Thymus (tissue), 11 donors: ENCODE measurements at regions not wholly inside any gene's neighbourhood (a gene's known extent, or its start where the extent isn't known, plus 50 kb on each side); places are given as distances from the start of the nearest gene placed in this dataset.

Experiments
- DNase-seq, 9 donors: peaks; one replicate each; pipeline ENCODE4 v3.0.0-alpha.2; 2013; ENCODE audit warnings: low spot score in 9 of 9, low read depth in 6 of 9, missing footprints in 1 of 9
- H3K27ac ChIP-seq, 2 donors: one replicate each; pipeline ENCODE4 v1.5.1; 2013; ENCODE audit warnings: control low read depth in 1 of 2, low read depth in 1 of 2, low read length in 1 of 2, mild to moderate bottlenecking in 1 of 2, moderate library complexity in 1 of 2
- H3K27me3 ChIP-seq, 2 donors: one replicate each; pipeline ENCODE4 v1.5.1; 2013; ENCODE audit warnings: low read length in 1 of 2; ENCODE audit not compliant: control insufficient read depth in 2 of 2, insufficient read depth in 1 of 2
- H3K36me3 ChIP-seq, 2 donors: one replicate each; pipeline ENCODE4 v1.5.1; 2013; ENCODE audit warnings: low read length in 1 of 2, mild to moderate bottlenecking in 1 of 2, moderate library complexity in 1 of 2; ENCODE audit not compliant: control insufficient read depth in 2 of 2, insufficient read depth in 2 of 2
- H3K4me1 ChIP-seq, 2 donors: one replicate each; pipeline ENCODE4 v1.5.1; 2013; ENCODE audit warnings: low read length in 2 of 2; ENCODE audit not compliant: control insufficient read depth in 2 of 2, insufficient read depth in 2 of 2
- H3K4me3 ChIP-seq, 2 donors: one replicate each; pipeline ENCODE4 v1.5.1; 2013; ENCODE audit warnings: low read length in 2 of 2, control low read depth in 1 of 2, mild to moderate bottlenecking in 1 of 2
- H3K9me3 ChIP-seq, 2 donors: one replicate each; pipeline ENCODE4 v1.5.1; 2013; ENCODE audit warnings: low read length in 1 of 2, mild to moderate bottlenecking in 1 of 2; ENCODE audit not compliant: control insufficient read depth in 2 of 2, insufficient read depth in 1 of 2
- WGBS: extraction: QIAGEN DNeasy Blood & Tissue Kit; methylation state at CpG from one replicate; pipeline ENCODE4 v1.1.7; 2013; 5-methylcytosine and 5-hydroxymethylcytosine counted together
- donor health status: healthy.

GRCh38 chr4:158020176-158020575 is 152.6 kb downstream of the GASK1B start:
- no peak for DNase-seq
- Histone ChIP-seq H3K9me3 (no peaks in the 10 kb centered on the region), H3K36me3 (no peaks in the 10 kb centered on the region), H3K4me1 (no peaks in the 10 kb centered on the region), H3K4me3 (no peak overlapping the region), H3K27me3 (no peaks in the 10 kb centered on the region), H3K27ac (no peak overlapping the region)

DNA sequence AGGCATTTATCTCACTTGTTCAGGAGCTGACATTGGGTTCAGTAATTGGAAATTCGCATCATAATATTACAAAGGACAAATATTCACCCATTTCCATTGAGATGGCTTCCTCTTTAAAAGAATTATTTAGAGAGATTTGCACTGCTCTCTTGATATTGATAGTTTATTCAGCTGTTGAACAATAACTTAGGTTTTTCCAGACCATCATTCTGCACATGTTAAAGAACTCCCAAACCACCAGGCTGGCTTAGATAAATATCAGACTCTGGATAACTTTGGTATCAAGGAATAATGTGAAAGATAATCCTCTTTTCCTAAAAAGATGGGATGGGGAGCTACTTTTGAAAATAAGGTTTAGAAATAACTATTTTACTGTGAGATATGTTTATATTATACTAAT is 154.0 kb downstream of the GASK1B start:
- Histone ChIP-seq H3K27me3 (no peaks in the 10 kb centered on the region), H3K36me3 (no peaks in the 10 kb centered on the region), H3K4me3 (no peak overlapping the region), H3K9me3 (no peaks in the 10 kb centered on the region), H3K4me1 (no peaks in the 10 kb centered on the region), H3K27ac (no peak overlapping the region)
- DNase-seq, result no peak
- 96% methylated on average over 1 of the region's 1 CpG for WGBS

- no peak overlapping the region for H3K27ac ChIP-seq
- no peaks in the 10 kb centered on the region for H3K36me3 ChIP-seq
- no peak for DNase-seq
- no peak overlapping the region for H3K4me3 ChIP-seq
- H3K9me3 ChIP-seq, result no peaks in the 10 kb centered on the region
- H3K4me1 ChIP-seq, result no peaks in the 10 kb centered on the region
- 92% methylated on average over 1 of the region's 1 CpG for WGBS
- no peaks in the 10 kb centered on the region for H3K27me3 ChIP-seq
These were observed 154.5 kb downstream of the GASK1B start for GRCh38 chr4:158018221-158018830.

DNA sequence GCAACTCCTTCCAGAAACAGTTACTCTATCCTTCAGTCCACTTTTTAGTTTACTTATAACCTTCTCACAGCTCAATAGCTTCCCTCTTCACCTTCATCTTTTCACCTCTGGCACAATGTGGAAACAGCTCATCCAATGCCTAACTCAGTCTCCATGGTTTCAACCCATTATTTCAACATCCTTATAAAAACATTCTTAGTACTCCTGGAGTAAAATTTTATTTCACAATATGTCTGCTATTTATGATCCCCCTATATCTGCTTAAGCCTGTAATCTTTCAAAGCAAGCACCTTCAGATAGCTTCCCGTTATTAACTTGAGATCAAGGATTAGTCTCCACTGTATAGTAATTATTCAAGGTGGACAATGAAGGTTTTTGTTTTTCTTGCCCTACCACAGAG is 156.3 kb downstream of the GASK1B start:
- Histone ChIP-seq H3K27ac (no peak overlapping the region), H3K4me1 (no peaks in the 10 kb centered on the region), H3K4me3 (no peak overlapping the region), H3K9me3 (no peaks in the 10 kb centered on the region), H3K27me3 (no peaks in the 10 kb centered on the region), H3K36me3 (no peaks in the 10 kb centered on the region)
- DNase-seq, result no peak
- 99% methylated on average over 1 of the region's 1 CpG for WGBS

DNA sequence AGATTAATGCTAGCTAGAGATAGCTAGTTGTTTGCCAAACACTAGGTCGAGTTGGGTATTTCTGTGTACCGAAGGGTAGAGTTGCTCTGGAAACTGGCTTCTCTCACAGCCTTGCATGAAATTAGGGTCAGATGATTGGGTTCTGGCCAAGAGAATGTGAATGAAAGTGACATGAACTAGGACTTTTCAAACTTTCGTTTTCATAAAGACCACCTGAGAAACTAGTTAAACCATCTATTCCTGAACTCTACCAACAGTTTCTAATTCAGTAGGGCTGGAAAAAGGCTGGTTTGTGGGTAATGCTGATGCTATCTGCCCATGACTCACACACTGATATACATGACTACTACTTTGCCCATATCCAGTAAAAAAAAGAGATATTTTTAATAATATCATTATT is 157.6 kb downstream of the GASK1B start:
- 91% methylated on average over 3 of the region's 3 CpGs for WGBS
- H3K9me3 ChIP-seq, result no peaks in the 10 kb centered on the region
- no peak overlapping the region for H3K4me3 ChIP-seq
- no peaks in the 10 kb centered on the region for H3K27me3 ChIP-seq
- no peak for DNase-seq
- H3K27ac ChIP-seq, result no peak overlapping the region
- no peaks in the 10 kb centered on the region for H3K4me1 ChIP-seq
- no peaks in the 10 kb centered on the region for H3K36me3 ChIP-seq

GRCh38 chr4:158013858-158014257 is 159.0 kb downstream of the GASK1B start:
- Histone ChIP-seq H3K4me3 (no peak overlapping the region), H3K4me1 (no peaks in the 10 kb centered on the region), H3K36me3 (no peaks in the 10 kb centered on the region), H3K9me3 (no peaks in the 10 kb centered on the region), H3K27ac (no peak overlapping the region), H3K27me3 (no peaks in the 10 kb centered on the region)
- DNase-seq, result no peak

- Histone ChIP-seq H3K9me3 (no peaks in the 10 kb centered on the region), H3K27me3 (no peaks in the 10 kb centered on the region), H3K4me1 (no peaks in the 10 kb centered on the region), H3K4me3 (no peak overlapping the region), H3K27ac (no peak overlapping the region), H3K36me3 (no peaks in the 10 kb centered on the region)
- WGBS, result 92% methylated on average over 5 of the region's 5 CpGs
- no peak for DNase-seq
These were observed 162.5 kb downstream of the GASK1B start for GRCh38 chr4:158010361-158010760.

- no peak for DNase-seq
- no peaks in the 10 kb centered on the region for H3K9me3 ChIP-seq
- no peaks in the 10 kb centered on the region for H3K4me1 ChIP-seq
- H3K4me3 ChIP-seq, result no peak overlapping the region
- H3K27ac ChIP-seq, result no peak overlapping the region
- WGBS, result 93% methylated on average over 6 of the region's 6 CpGs
- no peaks in the 10 kb centered on the region for H3K36me3 ChIP-seq
- H3K27me3 ChIP-seq, result no peaks in the 10 kb centered on the region
These were observed 164.1 kb downstream of the GASK1B start for GRCh38 chr4:158008551-158009218.

GRCh38 chr4:158007566-158007965 is 165.3 kb downstream of the GASK1B start:
- Histone ChIP-seq H3K9me3 (no peaks in the 10 kb centered on the region), H3K27me3 (no peaks in the 10 kb centered on the region), H3K4me1 (no peaks in the 10 kb centered on the region), H3K36me3 (no peaks in the 10 kb centered on the region), H3K27ac (no peak overlapping the region), H3K4me3 (no peak overlapping the region)
- no peak for DNase-seq
- 95% methylated on average over 3 of the region's 3 CpGs for WGBS
